ENCODE measurements at regions not wholly inside any gene's neighbourhood (a gene's known extent, or its start where the extent isn't known, plus 50 kb on each side); places are given as distances from the start of the nearest gene placed in this dataset.
"Not testable (repeated sequence)": the region's sequence is repeated elsewhere in the genome, so short reads cannot be mapped to it uniquely, and the experiment has no call there.

DNA sequence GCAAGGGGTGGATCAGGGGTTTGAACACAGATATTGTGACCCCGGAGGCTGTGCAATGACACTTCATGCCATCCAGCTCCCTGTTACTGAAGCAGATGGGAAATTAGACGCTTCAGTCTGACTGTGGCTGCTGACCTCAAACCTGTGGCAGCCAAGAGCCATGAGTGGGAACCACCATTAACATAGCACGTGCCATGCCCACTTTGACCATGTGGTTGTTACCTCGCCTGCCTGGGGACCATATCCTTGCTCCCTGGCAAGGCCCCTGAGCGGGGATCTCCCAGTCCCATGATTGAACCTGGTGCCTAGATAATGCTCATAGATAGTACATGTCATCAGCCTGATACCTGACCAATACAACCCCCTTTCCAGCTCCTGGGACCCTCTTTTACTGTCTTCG is 68.9 kb downstream of the CYP26B1 start:
- no peak overlapping the region for H2AFZ ChIP-seq
- H3K79me2 ChIP-seq: no peaks in the 10 kb centered on the region
- TF ChIP-seq EZH2phosphoT487 (IDR thresholded peaks at IDR 0.05; ENCODE audit: low read depth, severe bottlenecking, unreplicated experiment): no peak
- TF ChIP-seq, protein P1, sequence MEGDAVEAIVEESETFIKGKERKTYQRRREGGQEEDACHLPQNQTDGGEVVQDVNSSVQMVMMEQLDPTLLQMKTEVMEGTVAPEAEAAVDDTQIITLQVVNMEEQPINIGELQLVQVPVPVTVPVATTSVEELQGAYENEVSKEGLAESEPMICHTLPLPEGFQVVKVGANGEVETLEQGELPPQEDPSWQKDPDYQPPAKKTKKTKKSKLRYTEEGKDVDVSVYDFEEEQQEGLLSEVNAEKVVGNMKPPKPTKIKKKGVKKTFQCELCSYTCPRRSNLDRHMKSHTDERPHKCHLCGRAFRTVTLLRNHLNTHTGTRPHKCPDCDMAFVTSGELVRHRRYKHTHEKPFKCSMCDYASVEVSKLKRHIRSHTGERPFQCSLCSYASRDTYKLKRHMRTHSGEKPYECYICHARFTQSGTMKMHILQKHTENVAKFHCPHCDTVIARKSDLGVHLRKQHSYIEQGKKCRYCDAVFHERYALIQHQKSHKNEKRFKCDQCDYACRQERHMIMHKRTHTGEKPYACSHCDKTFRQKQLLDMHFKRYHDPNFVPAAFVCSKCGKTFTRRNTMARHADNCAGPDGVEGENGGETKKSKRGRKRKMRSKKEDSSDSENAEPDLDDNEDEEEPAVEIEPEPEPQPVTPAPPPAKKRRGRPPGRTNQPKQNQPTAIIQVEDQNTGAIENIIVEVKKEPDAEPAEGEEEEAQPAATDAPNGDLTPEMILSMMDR (IDR thresholded peaks at IDR 0.05; ENCODE audit: poor library complexity): no peak
- no peak for TF ChIP-seq EZH2 (IDR thresholded peaks at IDR 0.05; ENCODE audit: borderline replicate concordance)
- H3K27me3 ChIP-seq: peaks cover 10% of the 10 kb centered on the region
- H3K9me2 ChIP-seq (replicated peaks; ENCODE audit: insufficient read depth): no peaks in the 10 kb centered on the region
- no peaks in the 10 kb centered on the region for H3K9me3 ChIP-seq (ENCODE audit: low read depth)
- no peak overlapping the region for H3K27ac ChIP-seq
- H3K4me2 ChIP-seq: no peak overlapping the region
- H4K20me1 ChIP-seq (ENCODE audit: insufficient read depth, poor library complexity, severe bottlenecking): no peaks in the 10 kb centered on the region
- H3K4me1 ChIP-seq (ENCODE audit: insufficient read depth): peaks cover 2% of the 10 kb centered on the region
- H3K4me3 ChIP-seq: no peak overlapping the region
- 91% methylated on average over 6 of the region's 6 CpGs for WGBS (ENCODE audit: low lambda C conversion rate, missing lambda C conversion rate)
- H3K36me3 ChIP-seq (replicated peaks; ENCODE audit: insufficient read depth, low read depth): no peaks in the 10 kb centered on the region
- DNase-seq (ENCODE audit: low spot score): no peak

DNA sequence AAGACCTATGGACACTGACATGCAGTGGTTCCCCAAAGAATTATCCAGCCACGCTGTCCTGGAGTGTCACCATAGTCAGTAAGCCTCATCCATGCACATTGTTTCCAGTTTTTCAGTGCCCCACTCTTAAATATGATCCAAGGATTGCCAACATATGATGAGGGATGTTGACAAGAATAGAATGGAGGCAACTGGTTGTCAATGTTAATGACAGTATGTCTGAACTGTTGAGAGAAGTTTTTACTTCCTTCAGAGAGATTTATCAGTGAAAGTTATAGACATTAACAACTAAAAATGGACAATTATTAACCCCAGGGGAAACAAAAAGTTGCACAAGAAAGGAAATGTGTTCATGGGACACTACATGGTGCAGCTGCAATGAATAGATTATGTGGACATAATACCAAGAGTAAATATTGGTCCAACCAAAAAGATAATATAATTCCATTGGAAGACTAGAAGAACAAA is 69.9 kb downstream of the CYP26B1 start:
- TF ChIP-seq EZH2phosphoT487 (IDR thresholded peaks at IDR 0.05; ENCODE audit: low read depth, severe bottlenecking, unreplicated experiment): peak; percentile 54
- no peak for TF ChIP-seq EZH2 (IDR thresholded peaks at IDR 0.05; ENCODE audit: borderline replicate concordance)
- WGBS (ENCODE audit: low lambda C conversion rate, missing lambda C conversion rate): 100% methylated on average over 1 of the region's 1 CpG
- no peaks in the 10 kb centered on the region for H4K20me1 ChIP-seq (ENCODE audit: insufficient read depth, poor library complexity, severe bottlenecking)
- no peaks in the 10 kb centered on the region for H3K79me2 ChIP-seq
- no peaks in the 10 kb centered on the region for H3K36me3 ChIP-seq (replicated peaks; ENCODE audit: insufficient read depth, low read depth)
- H3K27ac ChIP-seq: no peak overlapping the region
- H3K4me3 ChIP-seq: no peak overlapping the region
- no peak for DNase-seq (ENCODE audit: low spot score)
- no peak overlapping the region for H2AFZ ChIP-seq
- H3K4me1 ChIP-seq (ENCODE audit: insufficient read depth): no peaks in the 10 kb centered on the region
- no peaks in the 10 kb centered on the region for H3K9me3 ChIP-seq (ENCODE audit: low read depth)
- H3K9me2 ChIP-seq (replicated peaks; ENCODE audit: insufficient read depth): no peaks in the 10 kb centered on the region
- no peak overlapping the region for H3K4me2 ChIP-seq
- H3K27me3 ChIP-seq: peaks cover 10% of the 10 kb centered on the region

DNA sequence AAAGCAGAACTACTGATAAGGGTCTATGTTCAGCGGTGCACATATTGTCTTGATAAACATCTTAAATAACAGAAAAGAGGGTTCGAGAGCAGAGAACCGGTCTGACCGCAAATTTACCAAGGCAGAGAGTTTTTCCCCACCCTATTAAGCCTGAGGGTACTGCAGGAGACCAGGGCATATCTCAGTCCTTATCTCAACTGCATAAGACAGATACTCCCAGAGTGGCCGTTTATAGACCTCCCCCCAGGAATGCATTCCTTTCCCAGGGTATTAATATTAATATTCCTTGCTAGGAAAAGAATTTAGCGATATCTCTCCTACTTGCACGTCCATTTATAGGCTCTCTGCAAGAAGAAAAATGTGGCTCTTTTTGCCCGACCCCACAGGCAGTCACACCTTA is 74.3 kb downstream of the CYP26B1 start:
- not testable (repeated sequence) for H3K4me1 ChIP-seq (ENCODE audit: insufficient read depth); H3K79me2 ChIP-seq; H3K27ac ChIP-seq; H3K9me2 ChIP-seq (replicated peaks; ENCODE audit: insufficient read depth); DNase-seq (ENCODE audit: low spot score); H4K20me1 ChIP-seq (ENCODE audit: insufficient read depth, poor library complexity, severe bottlenecking); H3K27me3 ChIP-seq; H3K4me3 ChIP-seq; H3K36me3 ChIP-seq (replicated peaks; ENCODE audit: insufficient read depth, low read depth); H3K4me2 ChIP-seq; H2AFZ ChIP-seq; H3K9me3 ChIP-seq (ENCODE audit: low read depth)
- 87% methylated on average over 8 of the region's 8 CpGs for WGBS (ENCODE audit: low lambda C conversion rate, missing lambda C conversion rate)

DNA sequence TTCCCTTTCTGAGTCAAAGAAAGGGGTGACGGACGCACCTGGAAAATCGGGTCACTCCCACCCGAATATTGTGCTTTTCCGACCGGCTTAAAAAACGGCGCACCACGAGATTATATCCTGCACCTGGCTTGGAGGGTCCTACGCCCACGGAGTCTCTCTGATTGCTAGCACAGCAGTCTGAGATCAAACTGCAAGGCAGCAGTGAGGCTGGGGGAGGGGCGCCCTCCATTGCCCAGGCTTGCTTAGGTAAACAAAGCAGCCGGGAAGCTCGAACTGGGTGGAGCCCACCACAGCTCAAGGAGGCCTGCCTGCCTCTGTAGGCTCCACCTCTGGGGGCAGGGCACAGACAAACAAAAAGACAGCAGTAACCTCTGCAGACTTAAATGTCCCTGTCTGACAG is 83.5 kb downstream of the CYP26B1 start:
- not testable (repeated sequence) for H3K4me2 ChIP-seq

DNA sequence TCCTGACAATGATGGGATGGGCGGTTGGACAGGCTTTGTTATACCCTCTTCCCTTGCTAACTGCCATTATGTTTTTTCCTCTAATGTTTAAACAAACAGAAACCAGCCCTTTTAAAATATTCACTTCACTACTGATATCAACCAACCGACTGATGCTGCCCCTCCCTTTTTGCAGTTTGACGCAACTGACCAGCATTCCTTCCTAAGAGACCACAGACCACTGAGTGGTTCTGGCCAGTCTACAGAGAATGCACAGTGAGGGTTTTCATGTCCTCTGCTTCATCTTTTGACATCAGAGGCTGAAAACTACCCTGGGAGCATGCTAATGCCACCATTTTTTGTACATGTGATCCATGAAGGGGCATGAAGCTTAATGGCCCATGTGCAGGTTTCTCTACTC is 85.3 kb downstream of the CYP26B1 start:
- no peak for DNase-seq (ENCODE audit: low spot score)
- Histone ChIP-seq H3K9me3 (ENCODE audit: low read depth) (no peaks in the 10 kb centered on the region), H3K36me3 (replicated peaks; ENCODE audit: insufficient read depth, low read depth) (no peaks in the 10 kb centered on the region), H2AFZ (no peak overlapping the region), H3K9me2 (replicated peaks; ENCODE audit: insufficient read depth) (no peaks in the 10 kb centered on the region), H3K4me2 (no peak overlapping the region), H3K4me1 (ENCODE audit: insufficient read depth) (no peaks in the 10 kb centered on the region), H3K27me3 (peaks cover 5% of the 10 kb centered on the region), H3K79me2 (no peaks in the 10 kb centered on the region), H3K27ac (no peak overlapping the region), H3K4me3 (no peak overlapping the region), H4K20me1 (ENCODE audit: insufficient read depth, poor library complexity, severe bottlenecking) (no peaks in the 10 kb centered on the region)
- WGBS (ENCODE audit: low lambda C conversion rate, missing lambda C conversion rate): 88% methylated on average over 3 of the region's 3 CpGs
- TF ChIP-seq, protein P1 (IDR thresholded peaks at IDR 0.05; ENCODE audit: poor library complexity): no peak
- TF ChIP-seq EZH2phosphoT487 (IDR thresholded peaks at IDR 0.05; ENCODE audit: low read depth, severe bottlenecking, unreplicated experiment) (no peak), EZH2 (IDR thresholded peaks at IDR 0.05; ENCODE audit: borderline replicate concordance) (no peak)

More for the DNA sequence above, 83.5 kb downstream of the CYP26B1 start:
- not testable (repeated sequence) for H3K4me3 ChIP-seq; H3K79me2 ChIP-seq; H3K36me3 ChIP-seq (replicated peaks; ENCODE audit: insufficient read depth, low read depth); H2AFZ ChIP-seq; H3K9me3 ChIP-seq (ENCODE audit: low read depth); H3K9me2 ChIP-seq (replicated peaks; ENCODE audit: insufficient read depth); DNase-seq (ENCODE audit: low spot score); H3K27me3 ChIP-seq; H3K27ac ChIP-seq; H4K20me1 ChIP-seq (ENCODE audit: insufficient read depth, poor library complexity, severe bottlenecking); H3K4me1 ChIP-seq (ENCODE audit: insufficient read depth)
- 83% methylated on average over 8 of the region's 14 CpGs for WGBS (ENCODE audit: low lambda C conversion rate, missing lambda C conversion rate)

All from hepatocyte (in vitro differentiated cells).